ENCODE measurements at regions not wholly inside any gene's neighbourhood (a gene's known extent, or its start where the extent isn't known, plus 50 kb on each side); places are given as distances from the start of the nearest gene placed in this dataset.

DNA sequence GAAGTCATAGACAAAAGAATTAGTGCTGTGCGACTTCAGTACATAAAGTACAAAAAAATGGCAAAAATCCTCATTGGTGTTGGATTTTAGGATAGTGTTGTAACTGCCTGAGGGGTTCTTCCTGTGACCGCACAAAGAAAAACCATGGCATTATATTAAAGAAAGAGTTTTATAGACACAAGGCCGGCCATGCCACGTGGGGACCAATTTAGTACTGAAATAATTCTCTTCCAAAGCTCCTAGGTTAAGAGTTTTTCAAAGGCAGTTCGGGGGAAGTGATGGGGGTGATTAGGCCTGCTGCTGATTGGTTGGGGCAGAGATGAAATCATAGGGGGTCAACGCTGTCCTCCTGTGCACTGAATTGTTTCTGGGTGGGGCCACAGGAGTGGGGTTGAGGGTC is 150.9 kb upstream of the EEA1 start:
- CTCF ChIA-PET, result interaction anchor here (0.5 to 1.0 kb wide), 2 partner anchors 11 to 25 kb away, joined by 3 to 4 read pairs; no protein-coding TSS in a partner anchor
- no peak overlapping the region for H3K27ac ChIP-seq (ENCODE audit: extremely low read depth, low read depth, low read length)
- peaks cover 6% of the 10 kb centered on the region; the same call in 1 of the 2 replicates for H3K4me1 ChIP-seq (ENCODE audit: control insufficient read depth, insufficient read depth, low read length)
- no peaks in the 10 kb centered on the region for H3K36me3 ChIP-seq (ENCODE audit: control insufficient read depth in 2 of 2, insufficient read depth in 1 of 2, low read length in 2 of 2)
- TF ChIP-seq KLF9 (tag by site-specific recombination; IDR thresholded peaks at IDR 0.05; ENCODE audit: low read depth) (no peak), ZBTB20 (tag by site-specific recombination; IDR thresholded peaks at IDR 0.05) (no peak), SP3 (tag by site-specific recombination; IDR thresholded peaks at IDR 0.05) (no peak), GFI1B (tag by site-specific recombination; IDR thresholded peaks at IDR 0.05) (no peak), EGR2 (tag by site-specific recombination; IDR thresholded peaks at IDR 0.05; ENCODE audit: low read depth) (no peak), ZNF214 (tag by site-specific recombination; IDR thresholded peaks at IDR 0.05; ENCODE audit: borderline replicate concordance) (no peak), ZNF600 (tag by site-specific recombination; IDR thresholded peaks at IDR 0.05) (no peak), ZBTB11 (tag by site-specific recombination; conservative IDR thresholded peaks at IDR 0.05; ENCODE audit: low read depth) (no peak), ZNF658 (tag by site-specific recombination; IDR thresholded peaks at IDR 0.05) (no peak)
- TF ChIP-seq, protein P1, sequence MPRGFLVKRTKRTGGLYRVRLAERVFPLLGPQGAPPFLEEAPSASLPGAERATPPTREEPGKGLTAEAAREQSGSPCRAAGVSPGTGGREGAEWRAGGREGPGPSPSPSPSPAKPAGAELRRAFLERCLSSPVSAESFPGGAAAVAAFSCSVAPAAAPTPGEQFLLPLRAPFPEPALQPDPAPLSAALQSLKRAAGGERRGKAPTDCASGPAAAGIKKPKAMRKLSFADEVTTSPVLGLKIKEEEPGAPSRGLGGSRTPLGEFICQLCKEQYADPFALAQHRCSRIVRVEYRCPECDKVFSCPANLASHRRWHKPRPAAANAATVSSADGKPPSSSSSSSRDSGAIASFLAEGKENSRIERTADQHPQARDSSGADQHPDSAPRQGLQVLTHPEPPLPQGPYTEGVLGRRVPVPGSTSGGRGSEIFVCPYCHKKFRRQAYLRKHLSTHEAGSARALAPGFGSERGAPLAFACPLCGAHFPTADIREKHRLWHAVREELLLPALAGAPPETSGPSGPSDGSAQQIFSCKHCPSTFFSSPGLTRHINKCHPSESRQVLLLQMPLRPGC (tag by site-specific recombination; IDR thresholded peaks at IDR 0.05), result no peak
- TF ChIP-seq, protein P2, sequence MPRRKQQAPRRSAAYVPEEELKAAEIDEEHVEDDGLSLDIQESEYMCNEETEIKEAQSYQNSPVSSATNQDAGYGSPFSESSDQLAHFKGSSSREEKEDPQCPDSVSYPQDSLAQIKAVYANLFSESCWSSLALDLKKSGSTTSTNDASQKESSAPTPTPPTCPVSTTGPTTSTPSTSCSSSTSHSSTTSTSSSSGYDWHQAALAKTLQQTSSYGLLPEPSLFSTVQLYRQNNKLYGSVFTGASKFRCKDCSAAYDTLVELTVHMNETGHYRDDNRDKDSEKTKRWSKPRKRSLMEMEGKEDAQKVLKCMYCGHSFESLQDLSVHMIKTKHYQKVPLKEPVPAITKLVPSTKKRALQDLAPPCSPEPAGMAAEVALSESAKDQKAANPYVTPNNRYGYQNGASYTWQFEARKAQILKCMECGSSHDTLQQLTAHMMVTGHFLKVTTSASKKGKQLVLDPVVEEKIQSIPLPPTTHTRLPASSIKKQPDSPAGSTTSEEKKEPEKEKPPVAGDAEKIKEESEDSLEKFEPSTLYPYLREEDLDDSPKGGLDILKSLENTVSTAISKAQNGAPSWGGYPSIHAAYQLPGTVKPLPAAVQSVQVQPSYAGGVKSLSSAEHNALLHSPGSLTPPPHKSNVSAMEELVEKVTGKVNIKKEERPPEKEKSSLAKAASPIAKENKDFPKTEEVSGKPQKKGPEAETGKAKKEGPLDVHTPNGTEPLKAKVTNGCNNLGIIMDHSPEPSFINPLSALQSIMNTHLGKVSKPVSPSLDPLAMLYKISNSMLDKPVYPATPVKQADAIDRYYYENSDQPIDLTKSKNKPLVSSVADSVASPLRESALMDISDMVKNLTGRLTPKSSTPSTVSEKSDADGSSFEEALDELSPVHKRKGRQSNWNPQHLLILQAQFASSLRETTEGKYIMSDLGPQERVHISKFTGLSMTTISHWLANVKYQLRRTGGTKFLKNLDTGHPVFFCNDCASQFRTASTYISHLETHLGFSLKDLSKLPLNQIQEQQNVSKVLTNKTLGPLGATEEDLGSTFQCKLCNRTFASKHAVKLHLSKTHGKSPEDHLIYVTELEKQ (tag by site-specific recombination; IDR thresholded peaks at IDR 0.05; ENCODE audit: borderline replicate concordance), result no peak
- TF ChIP-seq, protein P3, sequence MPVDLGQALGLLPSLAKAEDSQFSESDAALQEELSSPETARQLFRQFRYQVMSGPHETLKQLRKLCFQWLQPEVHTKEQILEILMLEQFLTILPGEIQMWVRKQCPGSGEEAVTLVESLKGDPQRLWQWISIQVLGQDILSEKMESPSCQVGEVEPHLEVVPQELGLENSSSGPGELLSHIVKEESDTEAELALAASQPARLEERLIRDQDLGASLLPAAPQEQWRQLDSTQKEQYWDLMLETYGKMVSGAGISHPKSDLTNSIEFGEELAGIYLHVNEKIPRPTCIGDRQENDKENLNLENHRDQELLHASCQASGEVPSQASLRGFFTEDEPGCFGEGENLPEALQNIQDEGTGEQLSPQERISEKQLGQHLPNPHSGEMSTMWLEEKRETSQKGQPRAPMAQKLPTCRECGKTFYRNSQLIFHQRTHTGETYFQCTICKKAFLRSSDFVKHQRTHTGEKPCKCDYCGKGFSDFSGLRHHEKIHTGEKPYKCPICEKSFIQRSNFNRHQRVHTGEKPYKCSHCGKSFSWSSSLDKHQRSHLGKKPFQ (tag by site-specific recombination; IDR thresholded peaks at IDR 0.05), result no peak
- POLR2A ChIA-PET, result interaction anchor here (1.3 kb wide), 1 partner anchor 19 kb away, joined by 3 read pairs; no protein-coding TSS in a partner anchor
- no peaks in the 10 kb centered on the region for H3K9me3 ChIP-seq (ENCODE audit: control insufficient read depth, insufficient read depth, low read depth, low read length)
- no peak overlapping the region for H3K4me3 ChIP-seq (ENCODE audit: low read depth, low read length)

GRCh38 chr12:93080452-93080851 is 151.4 kb upstream of the EEA1 start:
- POLR2A ChIA-PET, result interaction anchor here (1.3 kb wide), 1 partner anchor 19 kb away, joined by 3 read pairs; no protein-coding TSS in a partner anchor
- H3K27ac ChIP-seq (ENCODE audit: extremely low read depth, low read depth, low read length), result no peak overlapping the region
- no peaks in the 10 kb centered on the region for H3K36me3 ChIP-seq (ENCODE audit: control insufficient read depth in 2 of 2, insufficient read depth in 1 of 2, low read length in 2 of 2)
- H3K4me1 ChIP-seq (ENCODE audit: control insufficient read depth, insufficient read depth, low read length), result peaks cover 6% of the 10 kb centered on the region; the same call in 1 of the 2 replicates
- no peak overlapping the region for H3K4me3 ChIP-seq (ENCODE audit: low read depth, low read length)
- CTCF ChIA-PET, result interaction anchor here (1.0 kb wide), 1 partner anchor 10 kb away, joined by 4 read pairs; no protein-coding TSS in a partner anchor
- H3K9me3 ChIP-seq (ENCODE audit: control insufficient read depth, insufficient read depth, low read depth, low read length), result no peaks in the 10 kb centered on the region
- TF ChIP-seq, protein P4, sequence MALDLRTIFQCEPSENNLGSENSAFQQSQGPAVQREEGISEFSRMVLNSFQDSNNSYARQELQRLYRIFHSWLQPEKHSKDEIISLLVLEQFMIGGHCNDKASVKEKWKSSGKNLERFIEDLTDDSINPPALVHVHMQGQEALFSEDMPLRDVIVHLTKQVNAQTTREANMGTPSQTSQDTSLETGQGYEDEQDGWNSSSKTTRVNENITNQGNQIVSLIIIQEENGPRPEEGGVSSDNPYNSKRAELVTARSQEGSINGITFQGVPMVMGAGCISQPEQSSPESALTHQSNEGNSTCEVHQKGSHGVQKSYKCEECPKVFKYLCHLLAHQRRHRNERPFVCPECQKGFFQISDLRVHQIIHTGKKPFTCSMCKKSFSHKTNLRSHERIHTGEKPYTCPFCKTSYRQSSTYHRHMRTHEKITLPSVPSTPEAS (tag by site-specific recombination; IDR thresholded peaks at IDR 0.05), result no peak
- TF ChIP-seq BCL11B (tag by site-specific recombination; IDR thresholded peaks at IDR 0.05; ENCODE audit: low read depth) (no peak), OSR2 (tag by site-specific recombination; IDR thresholded peaks at IDR 0.05) (no peak), HOXC10 (CRISPR knock-in tag; IDR thresholded peaks at IDR 0.05) (no peak), ZNF169 (tag by site-specific recombination; IDR thresholded peaks at IDR 0.05) (no peak)
- TF ChIP-seq, protein P5, sequence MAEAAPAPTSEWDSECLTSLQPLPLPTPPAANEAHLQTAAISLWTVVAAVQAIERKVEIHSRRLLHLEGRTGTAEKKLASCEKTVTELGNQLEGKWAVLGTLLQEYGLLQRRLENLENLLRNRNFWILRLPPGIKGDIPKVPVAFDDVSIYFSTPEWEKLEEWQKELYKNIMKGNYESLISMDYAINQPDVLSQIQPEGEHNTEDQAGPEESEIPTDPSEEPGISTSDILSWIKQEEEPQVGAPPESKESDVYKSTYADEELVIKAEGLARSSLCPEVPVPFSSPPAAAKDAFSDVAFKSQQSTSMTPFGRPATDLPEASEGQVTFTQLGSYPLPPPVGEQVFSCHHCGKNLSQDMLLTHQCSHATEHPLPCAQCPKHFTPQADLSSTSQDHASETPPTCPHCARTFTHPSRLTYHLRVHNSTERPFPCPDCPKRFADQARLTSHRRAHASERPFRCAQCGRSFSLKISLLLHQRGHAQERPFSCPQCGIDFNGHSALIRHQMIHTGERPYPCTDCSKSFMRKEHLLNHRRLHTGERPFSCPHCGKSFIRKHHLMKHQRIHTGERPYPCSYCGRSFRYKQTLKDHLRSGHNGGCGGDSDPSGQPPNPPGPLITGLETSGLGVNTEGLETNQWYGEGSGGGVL (tag by site-specific recombination; IDR thresholded peaks at IDR 0.05), result no peak

Data from HEK293 (cell line).